ENCODE measurements at regions not wholly inside any gene's neighbourhood (a gene's known extent, or its start where the extent isn't known, plus 50 kb on each side); places are given as distances from the start of the nearest gene placed in this dataset.

GRCh38 chr18:70998490-70998889 lies 709.6 kb downstream of the SOCS6 start:
- DNase-seq (ENCODE audit: low read depth) = no peak

- no peak for DNase-seq (ENCODE audit: low read depth)
Observed at GRCh38 chr18:70994116-70994515, 705.3 kb downstream of the SOCS6 start.

- DNase-seq (ENCODE audit: low read depth) = no peak
Observed at GRCh38 chr18:70991577-70991976, 702.7 kb downstream of the SOCS6 start.

GRCh38 chr18:70985948-70986347 lies 697.1 kb downstream of the SOCS6 start:
- DNase-seq (ENCODE audit: low read depth) = no peak

GRCh38 chr18:70982292-70982691 lies 693.4 kb downstream of the SOCS6 start:
- no peak for DNase-seq (ENCODE audit: low read depth)

- no peak for DNase-seq (ENCODE audit: low read depth)
Observed at GRCh38 chr18:70981400-70982140, 692.7 kb downstream of the SOCS6 start.

GRCh38 chr18:70973626-70974025 lies 684.8 kb downstream of the SOCS6 start:
- DNase-seq (ENCODE audit: low read depth) = no peak

- no peak for DNase-seq (ENCODE audit: low read depth)
Observed at GRCh38 chr18:70966419-70966818, 677.6 kb downstream of the SOCS6 start.

- DNase-seq (ENCODE audit: low read depth) = no peak
Observed at GRCh38 chr18:70961939-70962338, 673.1 kb downstream of the SOCS6 start.

GRCh38 chr18:70956554-70956953 lies 667.7 kb downstream of the SOCS6 start:
- no peak for DNase-seq (ENCODE audit: low read depth)

- no peak for DNase-seq (ENCODE audit: low read depth)
Observed at GRCh38 chr18:70936160-70936559, 647.3 kb downstream of the SOCS6 start.

- DNase-seq (ENCODE audit: low read depth) = no peak
Observed at GRCh38 chr18:70931942-70932814, 643.3 kb downstream of the SOCS6 start.

GRCh38 chr18:70920840-70921374 lies 632.1 kb downstream of the SOCS6 start:
- DNase-seq (ENCODE audit: low read depth) = no peak

- no peak for DNase-seq (ENCODE audit: low read depth)
Observed at GRCh38 chr18:70907673-70908072, 618.8 kb downstream of the SOCS6 start.

- no peak for DNase-seq (ENCODE audit: low read depth)
Observed at GRCh38 chr18:70892381-70892780, 603.5 kb downstream of the SOCS6 start.

- no peak for DNase-seq (ENCODE audit: low read depth)
Observed at GRCh38 chr18:70870292-70870691, 581.4 kb downstream of the SOCS6 start.

- DNase-seq (ENCODE audit: low read depth) = no peak
Observed at GRCh38 chr18:70848329-70848728, 559.5 kb downstream of the SOCS6 start.

- no peak for DNase-seq (ENCODE audit: low read depth)
Observed at GRCh38 chr18:70840649-70841048, 551.8 kb downstream of the SOCS6 start.

GRCh38 chr18:70827632-70828031 lies 538.8 kb downstream of the SOCS6 start:
- no peak for DNase-seq (ENCODE audit: low read depth)

- DNase-seq (ENCODE audit: low read depth) = no peak
Observed at GRCh38 chr18:70826571-70826970, 537.7 kb downstream of the SOCS6 start.

- DNase-seq (ENCODE audit: low read depth) = no peak
Observed at GRCh38 chr18:70822691-70823090, 533.8 kb downstream of the SOCS6 start.

GRCh38 chr18:70822117-70822516 lies 533.3 kb downstream of the SOCS6 start:
- DNase-seq (ENCODE audit: low read depth) = no peak

- no peak for DNase-seq (ENCODE audit: low read depth)
Observed at GRCh38 chr18:70808481-70809056, 519.7 kb downstream of the SOCS6 start.

Measured in HS-27A (cell line).